AG04450 (cell line): ENCODE measurements at regions not wholly inside any gene's neighbourhood (a gene's known extent, or its start where the extent isn't known, plus 50 kb on each side); places are given as distances from the start of the nearest gene placed in this dataset.

ENCODE experiments used
- CTCF ChIA-PET: fragments of 300-600, 350-600 bp; formaldehyde crosslinking; extraction: SDS; loops from one replicate; lab custom pipeline; 2022; ENCODE audit warnings: antibody characterized with exemption, inconsistent platforms; lab: Charles Lee
- POLR2A ChIA-PET: fragments of 350-600 bp; formaldehyde crosslinking; extraction: SDS; loops from one replicate; lab custom pipeline; 2021; ENCODE audit warnings: antibody characterized with exemption, inconsistent platforms; lab: Yijun Ruan, JAX
- DNase-seq: peaks from one replicate; pipeline ENCODE4 v3.0.0-alpha.2; 2011; ENCODE audit warnings: low read depth, low spot score
- H3K27ac ChIP-seq: one replicate; pipeline ENCODE4 v1.5.1; 2012; ENCODE audit warnings: low read depth, low read length, control low read depth
- H3K27me3 ChIP-seq: one replicate; pipeline ENCODE4 v1.6.0; 2012; ENCODE audit warnings: low read length; ENCODE audit not compliant: control insufficient read depth, insufficient read depth
- H3K4me3 ChIP-seq: 2 replicates; pipeline ENCODE4 v1.5.1; 2011; ENCODE audit warnings: mild to moderate bottlenecking, low read depth, low read length, control low read depth
- H3K9me3 ChIP-seq: 2 replicates; pipeline ENCODE4 v1.5.1; 2012; ENCODE audit warnings: low read length; ENCODE audit not compliant: control insufficient read depth, insufficient read depth
- TF ChIP-seq, protein P1 (sequence below): IDR thresholded peaks from 2 replicates; pipeline ENCODE4 v1.5.1; 2011; ENCODE audit warnings: low read depth, low read length, control low read depth, inconsistent platforms

DNA sequence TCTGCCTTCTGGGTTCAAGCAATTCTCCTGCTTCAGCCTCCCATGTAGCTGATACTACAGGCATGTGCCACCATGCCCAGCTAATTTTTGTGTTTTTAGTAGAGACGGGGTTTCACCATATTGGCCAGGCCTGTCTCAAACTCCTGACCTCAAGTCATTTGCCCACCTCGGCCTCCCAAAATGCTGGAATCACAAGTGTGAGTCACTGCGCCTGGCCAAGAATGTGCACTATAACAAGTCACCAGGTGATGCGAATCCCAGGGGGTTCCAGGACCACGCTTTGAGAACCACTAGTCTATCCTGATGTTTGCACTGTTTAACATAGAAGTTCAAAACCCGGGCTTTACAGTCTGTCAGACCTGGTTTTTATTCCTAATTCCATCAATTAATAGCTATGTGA, 144.8 kb downstream of the SUCLG1 start:
- Histone ChIP-seq H3K27me3 (peaks cover 5% of the 10 kb centered on the region), H3K27ac (no peak overlapping the region), H3K9me3 (no peaks in the 10 kb centered on the region), H3K4me3 (no peak overlapping the region)
- ChIA-PET POLR2A (no interaction called here), CTCF (interaction anchor here (0.6 to 5.0 kb wide), 20 partner anchors 10 to 317 kb away, joined by 3 to 52 read pairs (median 5); no protein-coding TSS in a partner anchor)
- TF ChIP-seq, protein P1, sequence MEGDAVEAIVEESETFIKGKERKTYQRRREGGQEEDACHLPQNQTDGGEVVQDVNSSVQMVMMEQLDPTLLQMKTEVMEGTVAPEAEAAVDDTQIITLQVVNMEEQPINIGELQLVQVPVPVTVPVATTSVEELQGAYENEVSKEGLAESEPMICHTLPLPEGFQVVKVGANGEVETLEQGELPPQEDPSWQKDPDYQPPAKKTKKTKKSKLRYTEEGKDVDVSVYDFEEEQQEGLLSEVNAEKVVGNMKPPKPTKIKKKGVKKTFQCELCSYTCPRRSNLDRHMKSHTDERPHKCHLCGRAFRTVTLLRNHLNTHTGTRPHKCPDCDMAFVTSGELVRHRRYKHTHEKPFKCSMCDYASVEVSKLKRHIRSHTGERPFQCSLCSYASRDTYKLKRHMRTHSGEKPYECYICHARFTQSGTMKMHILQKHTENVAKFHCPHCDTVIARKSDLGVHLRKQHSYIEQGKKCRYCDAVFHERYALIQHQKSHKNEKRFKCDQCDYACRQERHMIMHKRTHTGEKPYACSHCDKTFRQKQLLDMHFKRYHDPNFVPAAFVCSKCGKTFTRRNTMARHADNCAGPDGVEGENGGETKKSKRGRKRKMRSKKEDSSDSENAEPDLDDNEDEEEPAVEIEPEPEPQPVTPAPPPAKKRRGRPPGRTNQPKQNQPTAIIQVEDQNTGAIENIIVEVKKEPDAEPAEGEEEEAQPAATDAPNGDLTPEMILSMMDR, result no peak
- no peak for DNase-seq

DNA sequence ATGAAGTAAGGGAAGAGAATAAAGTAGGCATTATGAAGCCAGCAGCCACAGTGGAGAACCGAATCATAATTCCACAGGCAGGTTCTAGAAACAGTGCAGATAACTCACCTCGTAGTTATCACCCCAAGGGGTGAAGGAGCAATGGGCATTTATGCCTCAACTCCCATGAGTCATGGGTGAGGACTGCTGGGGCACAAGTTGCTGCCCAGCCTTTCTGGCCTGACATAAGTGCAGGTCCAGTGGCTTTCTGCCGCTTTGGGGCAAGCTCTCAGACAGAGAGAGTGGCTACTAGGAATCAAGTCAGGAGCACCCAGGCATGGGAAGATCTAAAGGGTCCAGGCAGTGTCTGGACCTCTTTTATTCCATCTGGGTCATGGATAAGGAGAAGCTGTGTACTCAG, 149.8 kb downstream of the SUCLG1 start:
- POLR2A ChIA-PET, result no interaction called here
- Histone ChIP-seq H3K4me3 (no peak overlapping the region), H3K27me3 (peaks cover 5% of the 10 kb centered on the region), H3K27ac (no peak overlapping the region), H3K9me3 (no peaks in the 10 kb centered on the region)
- TF ChIP-seq, protein P1, result no peak
- CTCF ChIA-PET, result interaction anchor here (0.6 kb wide), 1 partner anchor 304 kb away, joined by 3 read pairs; no protein-coding TSS in a partner anchor
- DNase-seq, result no peak

DNA sequence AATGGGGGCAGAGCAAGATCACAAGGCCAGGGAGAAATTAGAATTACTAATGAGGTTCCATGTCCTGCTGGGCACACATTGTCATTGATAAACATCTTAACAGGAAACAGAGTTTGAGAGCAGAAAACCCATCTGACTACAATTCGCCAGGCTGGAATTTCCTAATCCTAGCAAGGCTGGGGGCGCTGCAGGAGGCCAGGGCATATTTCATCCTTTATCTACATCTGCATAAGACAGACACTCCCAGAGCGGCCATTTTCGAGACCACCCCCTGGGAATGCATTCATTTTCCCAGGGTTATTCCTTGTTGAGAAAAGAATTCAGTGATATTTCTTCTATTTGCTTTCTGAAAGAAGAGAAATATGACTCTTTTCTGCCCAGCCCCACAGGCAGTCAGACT, 152.7 kb downstream of the SUCLG1 start:
- ChIA-PET POLR2A (no interaction called here), CTCF (no interaction called here)
- Histone ChIP-seq H3K27ac (no peak overlapping the region), H3K9me3 (no peaks in the 10 kb centered on the region), H3K27me3 (peaks cover 5% of the 10 kb centered on the region), H3K4me3 (no peak overlapping the region)
- DNase-seq, result no peak
- TF ChIP-seq, protein P1, result no peak

DNA sequence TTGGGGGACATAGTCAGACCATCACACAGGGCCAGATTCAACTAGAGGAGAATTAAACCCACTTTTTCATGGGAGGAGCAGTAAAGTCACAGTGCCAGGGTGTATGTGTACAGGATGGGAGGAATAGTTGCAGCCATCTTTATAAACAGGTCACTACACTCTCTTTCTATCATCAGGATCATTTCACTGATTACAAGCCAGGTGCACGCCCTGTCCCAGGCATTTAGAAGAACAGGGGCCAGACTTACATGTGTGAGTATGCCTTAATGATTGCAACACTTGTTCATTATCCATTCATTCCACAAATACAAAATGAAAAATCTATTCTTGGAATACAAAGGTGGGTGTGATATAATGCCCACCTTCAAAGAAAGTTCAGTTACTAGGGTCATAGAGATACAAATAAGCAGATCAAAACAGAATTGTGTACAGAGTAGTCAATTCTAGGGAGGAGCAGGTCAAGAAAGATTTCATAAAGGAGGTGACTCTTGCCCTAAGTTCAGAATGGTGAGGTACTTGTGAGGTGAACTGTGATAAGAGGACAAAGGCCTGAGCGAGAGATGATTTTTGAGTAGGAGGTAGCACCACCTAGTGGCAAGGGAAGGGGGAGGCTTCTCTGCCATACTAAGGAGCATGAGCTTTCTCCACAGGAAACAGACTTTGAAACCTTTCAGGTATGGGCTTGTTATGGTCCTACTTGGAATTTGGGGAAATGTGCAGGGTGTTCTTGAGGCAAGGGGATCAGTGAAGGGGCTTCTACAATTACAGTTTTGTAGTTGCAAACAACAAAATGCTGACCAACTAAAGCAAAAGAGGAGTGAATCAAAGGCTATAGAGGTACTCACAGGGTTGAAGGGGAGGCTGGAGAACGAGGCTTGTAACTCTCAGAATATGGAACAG, 156.3 kb downstream of the SUCLG1 start:
- CTCF ChIA-PET, result interaction anchor here (0.6 to 3.3 kb wide), 9 partner anchors 11 to 286 kb away, joined by 3 to 38 read pairs (median 4); no protein-coding TSS in a partner anchor
- Histone ChIP-seq H3K4me3 (no peak overlapping the region), H3K27ac (no peak overlapping the region), H3K27me3 (no peaks in the 10 kb centered on the region), H3K9me3 (no peaks in the 10 kb centered on the region)
- DNase-seq, result no peak
- POLR2A ChIA-PET, result no interaction called here
- TF ChIP-seq, protein P1, result peak; percentile 93

DNA sequence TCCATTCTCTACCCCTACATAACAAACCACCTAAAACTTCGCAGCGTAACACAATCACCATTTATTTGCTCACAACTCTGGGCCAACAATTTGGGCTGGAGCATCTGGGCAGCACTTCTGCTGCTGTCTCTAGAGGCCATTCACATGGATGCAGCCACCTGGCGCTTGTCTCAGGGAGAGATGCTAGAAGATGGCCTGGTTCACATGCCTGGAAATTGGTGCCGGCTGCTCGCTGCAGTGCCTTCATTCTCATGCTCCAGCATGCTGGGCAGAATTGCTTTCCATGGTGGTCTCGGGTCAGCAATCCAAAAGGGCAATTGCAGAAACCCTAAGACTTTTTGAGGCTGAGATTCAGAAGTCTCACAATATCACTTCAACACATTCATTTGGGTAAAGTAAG, 157.4 kb downstream of the SUCLG1 start:
- Histone ChIP-seq H3K4me3 (no peak overlapping the region), H3K27me3 (no peaks in the 10 kb centered on the region), H3K27ac (no peak overlapping the region), H3K9me3 (no peaks in the 10 kb centered on the region)
- ChIA-PET POLR2A (no interaction called here), CTCF (no interaction called here)
- TF ChIP-seq, protein P1, result no peak
- no peak for DNase-seq
